ENCODE measurements at regions not wholly inside any gene's neighbourhood (a gene's known extent, or its start where the extent isn't known, plus 50 kb on each side); places are given as distances from the start of the nearest gene placed in this dataset.

DNA sequence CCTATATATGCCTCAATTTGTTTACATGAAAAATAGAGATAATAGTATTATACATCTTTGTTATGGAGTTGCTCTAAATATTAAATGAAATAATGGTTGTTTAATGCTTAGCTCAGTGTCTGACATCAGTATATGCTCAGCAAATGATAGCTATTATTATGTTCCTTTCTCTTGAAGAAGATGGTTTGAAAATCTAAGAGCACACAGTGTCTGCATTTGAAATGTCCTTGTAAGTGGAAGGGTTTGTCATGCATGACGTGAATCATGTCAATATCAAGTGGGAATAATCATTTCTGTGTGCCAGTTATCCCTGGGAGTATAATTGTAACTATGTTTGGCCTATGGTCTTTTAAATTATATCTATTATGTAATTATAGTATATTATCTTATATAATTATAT is 377.5 kb upstream of the SORCS1 start:
- H3K9me3 ChIP-seq (ENCODE audit: control insufficient read depth in 1 of 2, insufficient read depth in 1 of 2, low read depth in 1 of 2, low read length in 2 of 2), result peaks cover 34 to 35% of the 10 kb centered on the region in 2 experiments; a peak in 3 of 4 replicates
- ChIA-PET POLR2A (no interaction called here), RAD21 (ENCODE audit: low non-redundant PET in 1 of 2, low total read pairs in 2 of 2, uncharacterized antibody in 2 of 2, unreplicated experiment in 2 of 2) (no interaction called here), CTCF (no interaction called here)
- H3K4me3 ChIP-seq (replicated peaks in 1 of 2; ENCODE audit: low read depth in 1 of 2, low read length in 2 of 2), result no peak overlapping the region
- H3K4me2 ChIP-seq (ENCODE audit: low read length), result no peak overlapping the region
- no peaks in the 10 kb centered on the region for H3K4me1 ChIP-seq (ENCODE audit: control insufficient read depth in 1 of 2, insufficient read depth in 2 of 2, low read length in 2 of 2)
- no peaks in the 10 kb centered on the region for H3K27me3 ChIP-seq (ENCODE audit: insufficient read depth, low read length)
- H3K79me2 ChIP-seq (ENCODE audit: insufficient read depth, low read length), result no peaks in the 10 kb centered on the region
- H2AFZ ChIP-seq (ENCODE audit: low read depth, low read length, poor library complexity, severe bottlenecking), result no peak overlapping the region
- no peak overlapping the region for H3K27ac ChIP-seq (ENCODE audit: low read depth, low read length)
- H4K20me1 ChIP-seq (ENCODE audit: insufficient read depth), result no peaks in the 10 kb centered on the region
- no peak for ATAC-seq
- no TSS peak for BruUV-seq (replicated peaks)
- intact Hi-C loops (cut with micrococcal nuclease), result no loop called here
- H3K9me2 ChIP-seq (ENCODE audit: insufficient read depth), result no peaks in the 10 kb centered on the region
- TF ChIP-seq SIN3A (IDR thresholded peaks at IDR 0.05; ENCODE audit: low read depth), result no peak
- no peaks in the 10 kb centered on the region for H3K36me3 ChIP-seq (ENCODE audit: control insufficient read depth in 1 of 2, insufficient read depth in 2 of 2, low read length in 2 of 2)
- DNase-seq (ENCODE audit: low read depth, low spot score), result no peak
- H3K9ac ChIP-seq (ENCODE audit: low read length), result no peak overlapping the region

DNA sequence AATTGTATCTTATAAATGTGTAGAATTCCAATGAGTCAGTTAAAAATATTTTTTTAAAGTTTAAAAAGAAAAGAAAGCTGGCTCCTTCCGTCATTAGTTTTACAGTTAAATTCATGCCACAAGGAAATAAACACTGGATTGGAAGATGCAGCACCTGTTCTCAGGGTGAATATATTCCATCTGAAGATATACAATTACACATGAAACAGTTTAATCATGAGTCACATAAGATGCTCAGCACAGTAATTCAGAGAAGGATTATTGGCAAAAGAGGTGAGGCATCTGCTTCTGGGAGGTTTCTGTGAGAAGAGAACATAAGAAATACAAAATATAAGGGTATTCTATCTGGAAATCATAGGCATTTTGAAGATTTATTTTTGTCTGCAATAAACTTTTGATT is 376.5 kb upstream of the SORCS1 start:
- Histone ChIP-seq H3K79me2 (ENCODE audit: insufficient read depth, low read length) (no peaks in the 10 kb centered on the region), H3K27ac (ENCODE audit: low read depth, low read length) (no peak overlapping the region), H3K4me3 (replicated peaks in 1 of 2; ENCODE audit: low read depth in 1 of 2, low read length in 2 of 2) (no peak overlapping the region), H3K4me2 (ENCODE audit: low read length) (no peak overlapping the region), H3K4me1 (ENCODE audit: control insufficient read depth in 1 of 2, insufficient read depth in 2 of 2, low read length in 2 of 2) (no peaks in the 10 kb centered on the region), H3K36me3 (ENCODE audit: control insufficient read depth in 1 of 2, insufficient read depth in 2 of 2, low read length in 2 of 2) (no peaks in the 10 kb centered on the region), H2AFZ (ENCODE audit: low read depth, low read length, poor library complexity, severe bottlenecking) (no peak overlapping the region), H4K20me1 (ENCODE audit: insufficient read depth) (no peaks in the 10 kb centered on the region), H3K9ac (ENCODE audit: low read length) (no peak overlapping the region), H3K27me3 (ENCODE audit: insufficient read depth, low read length) (no peaks in the 10 kb centered on the region), H3K9me3 (ENCODE audit: control insufficient read depth in 1 of 2, insufficient read depth in 1 of 2, low read depth in 1 of 2, low read length in 2 of 2) (peaks cover 32 to 37% of the 10 kb centered on the region in 2 experiments), H3K9me2 (ENCODE audit: insufficient read depth) (no peaks in the 10 kb centered on the region)
- no peak for DNase-seq (ENCODE audit: low read depth, low spot score)
- no TSS peak for BruUV-seq (replicated peaks)
- TF ChIP-seq, protein P1, sequence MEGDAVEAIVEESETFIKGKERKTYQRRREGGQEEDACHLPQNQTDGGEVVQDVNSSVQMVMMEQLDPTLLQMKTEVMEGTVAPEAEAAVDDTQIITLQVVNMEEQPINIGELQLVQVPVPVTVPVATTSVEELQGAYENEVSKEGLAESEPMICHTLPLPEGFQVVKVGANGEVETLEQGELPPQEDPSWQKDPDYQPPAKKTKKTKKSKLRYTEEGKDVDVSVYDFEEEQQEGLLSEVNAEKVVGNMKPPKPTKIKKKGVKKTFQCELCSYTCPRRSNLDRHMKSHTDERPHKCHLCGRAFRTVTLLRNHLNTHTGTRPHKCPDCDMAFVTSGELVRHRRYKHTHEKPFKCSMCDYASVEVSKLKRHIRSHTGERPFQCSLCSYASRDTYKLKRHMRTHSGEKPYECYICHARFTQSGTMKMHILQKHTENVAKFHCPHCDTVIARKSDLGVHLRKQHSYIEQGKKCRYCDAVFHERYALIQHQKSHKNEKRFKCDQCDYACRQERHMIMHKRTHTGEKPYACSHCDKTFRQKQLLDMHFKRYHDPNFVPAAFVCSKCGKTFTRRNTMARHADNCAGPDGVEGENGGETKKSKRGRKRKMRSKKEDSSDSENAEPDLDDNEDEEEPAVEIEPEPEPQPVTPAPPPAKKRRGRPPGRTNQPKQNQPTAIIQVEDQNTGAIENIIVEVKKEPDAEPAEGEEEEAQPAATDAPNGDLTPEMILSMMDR (IDR thresholded peaks at IDR 0.05 in 2 of 3, conservative IDR thresholded peaks at IDR 0.05 in 1 of 3; ENCODE audit: borderline replicate concordance in 1 of 3, insufficient read depth in 1 of 3, low read depth in 2 of 3, low read length in 2 of 3), result no peak
- TF ChIP-seq JUND (IDR thresholded peaks at IDR 0.05), result no peak
- TF ChIP-seq CBX3 (IDR thresholded peaks at IDR 0.05; ENCODE audit: low read depth), result no peak
- TF ChIP-seq FOSL1 (IDR thresholded peaks at IDR 0.05; ENCODE audit: low read depth), result no peak
- no peak for TF ChIP-seq ZNF274 (IDR thresholded peaks at IDR 0.05; ENCODE audit: low read depth, low read length)
- no peak for TF ChIP-seq EGR1 (IDR thresholded peaks at IDR 0.05; ENCODE audit: low read depth)
- no peak for TF ChIP-seq SP1 (IDR thresholded peaks at IDR 0.05; ENCODE audit: low read depth)
- no peak for TF ChIP-seq EZH2 (IDR thresholded peaks at IDR 0.05)
- TF ChIP-seq EZH2phosphoT487 (IDR thresholded peaks at IDR 0.05; ENCODE audit: borderline replicate concordance), result no peak
- TF ChIP-seq, protein P2, sequence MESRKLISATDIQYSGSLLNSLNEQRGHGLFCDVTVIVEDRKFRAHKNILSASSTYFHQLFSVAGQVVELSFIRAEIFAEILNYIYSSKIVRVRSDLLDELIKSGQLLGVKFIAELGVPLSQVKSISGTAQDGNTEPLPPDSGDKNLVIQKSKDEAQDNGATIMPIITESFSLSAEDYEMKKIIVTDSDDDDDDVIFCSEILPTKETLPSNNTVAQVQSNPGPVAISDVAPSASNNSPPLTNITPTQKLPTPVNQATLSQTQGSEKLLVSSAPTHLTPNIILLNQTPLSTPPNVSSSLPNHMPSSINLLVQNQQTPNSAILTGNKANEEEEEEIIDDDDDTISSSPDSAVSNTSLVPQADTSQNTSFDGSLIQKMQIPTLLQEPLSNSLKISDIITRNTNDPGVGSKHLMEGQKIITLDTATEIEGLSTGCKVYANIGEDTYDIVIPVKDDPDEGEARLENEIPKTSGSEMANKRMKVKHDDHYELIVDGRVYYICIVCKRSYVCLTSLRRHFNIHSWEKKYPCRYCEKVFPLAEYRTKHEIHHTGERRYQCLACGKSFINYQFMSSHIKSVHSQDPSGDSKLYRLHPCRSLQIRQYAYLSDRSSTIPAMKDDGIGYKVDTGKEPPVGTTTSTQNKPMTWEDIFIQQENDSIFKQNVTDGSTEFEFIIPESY (IDR thresholded peaks at IDR 0.05; ENCODE audit: extremely low read depth, insufficient replicate concordance, low read length), result no peak
- TF ChIP-seq POLR2A (IDR thresholded peaks at IDR 0.05; ENCODE audit: borderline replicate concordance, extremely low read depth, insufficient read depth, insufficient read length), result no peak
- TF ChIP-seq RAD21 (IDR thresholded peaks at IDR 0.05; ENCODE audit: low read depth), result no peak
- TF ChIP-seq, protein P3, sequence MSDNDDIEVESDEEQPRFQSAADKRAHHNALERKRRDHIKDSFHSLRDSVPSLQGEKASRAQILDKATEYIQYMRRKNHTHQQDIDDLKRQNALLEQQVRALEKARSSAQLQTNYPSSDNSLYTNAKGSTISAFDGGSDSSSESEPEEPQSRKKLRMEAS (IDR thresholded peaks at IDR 0.05), result no peak
- TF ChIP-seq, protein P4, sequence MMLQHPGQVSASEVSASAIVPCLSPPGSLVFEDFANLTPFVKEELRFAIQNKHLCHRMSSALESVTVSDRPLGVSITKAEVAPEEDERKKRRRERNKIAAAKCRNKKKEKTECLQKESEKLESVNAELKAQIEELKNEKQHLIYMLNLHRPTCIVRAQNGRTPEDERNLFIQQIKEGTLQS (IDR thresholded peaks at IDR 0.05), result no peak
- POLR2A ChIA-PET, result no interaction called here
- ATAC-seq, result no peak
- intact Hi-C loops (cut with micrococcal nuclease), result no loop called here
- RAD21 ChIA-PET (ENCODE audit: low non-redundant PET in 1 of 2, low total read pairs in 2 of 2, uncharacterized antibody in 2 of 2, unreplicated experiment in 2 of 2), result no interaction called here
- CTCF ChIA-PET, result no interaction called here

Data from HCT116 (cell line).